Panc1 (cell line): ENCODE measurements at regions not wholly inside any gene's neighbourhood (a gene's known extent, or its start where the extent isn't known, plus 50 kb on each side); places are given as distances from the start of the nearest gene placed in this dataset.

Experiments used
- ATAC-seq: fragments of 200-7000 bp; cut with Tn5 transposase; 2 replicates; pipeline ENCODE4 v1.9.1; 2020; ENCODE audit warnings: mild to moderate bottlenecking, moderate library complexity
- BruUV-seq: library from RNA; stranded (reverse); fragments of 400-500 nt; replicated peaks from 2 replicates; lab custom pipeline; 2021; lab: Mats Ljungman, UMichigan
- CTCF ChIA-PET: fragments of 300-600 bp; sonication (Branson Sonifier 250); formaldehyde crosslinking; loops from one replicate; lab custom pipeline; 2022; ENCODE audit warnings: antibody characterized with exemption; lab: Charles Lee
- POLR2A ChIA-PET: fragments of 300-600 bp; sonication (Branson Sonifier 250); formaldehyde crosslinking; loops from one replicate; lab custom pipeline; 2022; ENCODE audit warnings: antibody characterized with exemption; lab: Charles Lee
- DNase-seq: peaks from one replicate; pipeline ENCODE4 v3.0.0-alpha.2; 2010; ENCODE audit warnings: low read depth, low spot score
- H3K27ac ChIP-seq: 2 replicates; pipeline ENCODE4 v1.5.1; 2011; ENCODE audit warnings: mild to moderate bottlenecking, low read length, inconsistent platforms
- H3K27me3 ChIP-seq: fragments of 200-500 bp; sonication (Bioruptor generic); 2 replicates; pipeline ENCODE4 v1.6.0; 2014; ENCODE audit warnings: low read length, inconsistent platforms; ENCODE audit not compliant: control insufficient read depth, insufficient read depth
- H3K36me3 ChIP-seq: fragments of 200-500 bp; sonication (Bioruptor generic); 2 replicates; pipeline ENCODE4 v1.5.1; 2014; ENCODE audit warnings: inconsistent platforms, mild to moderate bottlenecking, low read length, moderate library complexity; ENCODE audit not compliant: control insufficient read depth, insufficient read depth
- H3K4me1 ChIP-seq: 2 replicates; pipeline ENCODE4 v1.5.1; 2011; ENCODE audit warnings: inconsistent platforms, mild to moderate bottlenecking, low read length, moderate library complexity; ENCODE audit not compliant: control insufficient read depth, insufficient read depth
- H3K4me3 ChIP-seq, 2 experiments: 2 replicates each; pipeline ENCODE4 v1.5.1; 2011 to 2012; ENCODE audit warnings: low read depth in 2 of 2, low read length in 2 of 2, mild to moderate bottlenecking in 2 of 2, inconsistent platforms in 1 of 2, moderate library complexity in 1 of 2
- H3K9me3 ChIP-seq: fragments of 200-500 bp; sonication (Bioruptor generic); 2 replicates; pipeline ENCODE4 v1.5.1; 2014; ENCODE audit warnings: low read depth, mild to moderate bottlenecking, inconsistent platforms, low read length, moderate library complexity; ENCODE audit not compliant: control insufficient read depth, insufficient read depth
- POLR2AphosphoS5 ChIP-seq: IDR thresholded peaks from 2 replicates; pipeline ENCODE4 v1.6.1; 2012; ENCODE audit warnings: mild to moderate bottlenecking, low read depth, low read length, moderate library complexity
- REST ChIP-seq, 2 experiments: IDR thresholded peaks; 2 replicates each; pipeline ENCODE4 v1.6.1; 2011 to 2012; ENCODE audit warnings: low read depth in 2 of 2, control low read depth in 1 of 2, low read length in 1 of 2, mild to moderate bottlenecking in 1 of 2, moderate library complexity in 1 of 2; ENCODE audit not compliant: insufficient read depth in 1 of 2
- SIN3A ChIP-seq: IDR thresholded peaks from 2 replicates; pipeline ENCODE4 v1.6.1; 2012; ENCODE audit warnings: low read depth, mild to moderate bottlenecking, low read length, moderate library complexity, borderline replicate concordance; ENCODE audit not compliant: insufficient read depth
- TCF7L2 ChIP-seq: IDR thresholded peaks from 2 replicates; pipeline ENCODE4 v1.6.1; 2011; ENCODE audit warnings: mild to moderate bottlenecking, low read depth, low read length, inconsistent platforms
- in situ Hi-C: cut with HindIII; loops from 2 replicates; pipeline ENCODE4 v1.10.0; 2016; ENCODE audit warnings: low sequenced_read_pairs, low pct_unique_long_range_greater_than_20kb
- intact Hi-C: fragments of 100-400 bp; cut with micrococcal nuclease; formaldehyde crosslinking; loops from one replicate; pipeline ENCODE4 v1.10.0; 2022; ENCODE audit not compliant: unreplicated experiment
- TF ChIP-seq, protein P1 (sequence below): fragments of 450-650 bp; IDR thresholded peaks from 2 replicates; pipeline ENCODE4 v1.5.1; 2017; ENCODE audit warnings: mild to moderate bottlenecking

DNA sequence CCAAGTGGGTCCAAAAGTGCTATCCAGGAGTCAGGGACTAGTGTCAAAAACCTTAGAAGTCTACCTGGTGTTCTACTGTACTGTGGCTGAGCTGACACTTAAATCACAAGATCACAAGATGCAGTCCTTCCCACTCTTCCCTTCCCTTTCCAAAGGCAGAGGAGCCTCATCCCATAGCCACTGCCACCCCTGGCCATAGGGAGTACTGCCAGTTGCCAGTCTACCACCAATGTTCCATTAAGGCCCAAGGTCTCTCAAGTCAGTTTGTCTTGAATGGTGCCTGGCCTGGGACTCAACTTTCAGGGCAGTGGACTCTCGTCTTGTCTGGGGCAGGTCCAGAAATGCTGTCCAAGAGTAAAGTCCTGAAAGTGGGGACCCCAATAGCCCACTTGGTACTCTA lies 585.6 kb downstream of the NUP35 start:
- no peak for ATAC-seq
- no TSS peak for BruUV-seq
- H3K4me3 ChIP-seq = no peak overlapping the region
- no peak overlapping the region for H3K27ac ChIP-seq
- H3K27me3 ChIP-seq = no peaks in the 10 kb centered on the region
- DNase-seq = no peak
- TF ChIP-seq, protein P1, sequence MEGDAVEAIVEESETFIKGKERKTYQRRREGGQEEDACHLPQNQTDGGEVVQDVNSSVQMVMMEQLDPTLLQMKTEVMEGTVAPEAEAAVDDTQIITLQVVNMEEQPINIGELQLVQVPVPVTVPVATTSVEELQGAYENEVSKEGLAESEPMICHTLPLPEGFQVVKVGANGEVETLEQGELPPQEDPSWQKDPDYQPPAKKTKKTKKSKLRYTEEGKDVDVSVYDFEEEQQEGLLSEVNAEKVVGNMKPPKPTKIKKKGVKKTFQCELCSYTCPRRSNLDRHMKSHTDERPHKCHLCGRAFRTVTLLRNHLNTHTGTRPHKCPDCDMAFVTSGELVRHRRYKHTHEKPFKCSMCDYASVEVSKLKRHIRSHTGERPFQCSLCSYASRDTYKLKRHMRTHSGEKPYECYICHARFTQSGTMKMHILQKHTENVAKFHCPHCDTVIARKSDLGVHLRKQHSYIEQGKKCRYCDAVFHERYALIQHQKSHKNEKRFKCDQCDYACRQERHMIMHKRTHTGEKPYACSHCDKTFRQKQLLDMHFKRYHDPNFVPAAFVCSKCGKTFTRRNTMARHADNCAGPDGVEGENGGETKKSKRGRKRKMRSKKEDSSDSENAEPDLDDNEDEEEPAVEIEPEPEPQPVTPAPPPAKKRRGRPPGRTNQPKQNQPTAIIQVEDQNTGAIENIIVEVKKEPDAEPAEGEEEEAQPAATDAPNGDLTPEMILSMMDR = no peak
- TF ChIP-seq REST (IDR thresholded peaks at IDR 0.05; ENCODE audit: insufficient read depth in 1 of 2, low read depth in 2 of 2, low read length in 1 of 2) (no peak), POLR2AphosphoS5 (no peak), SIN3A (no peak)
- H3K9me3 ChIP-seq = no peaks in the 10 kb centered on the region
- CTCF ChIA-PET = no interaction called here
- H3K36me3 ChIP-seq = no peaks in the 10 kb centered on the region
- in situ Hi-C loops (no loop called here), intact Hi-C loops (no loop called here)
- POLR2A ChIA-PET = no interaction called here
- H3K4me1 ChIP-seq = no peaks in the 10 kb centered on the region

DNA sequence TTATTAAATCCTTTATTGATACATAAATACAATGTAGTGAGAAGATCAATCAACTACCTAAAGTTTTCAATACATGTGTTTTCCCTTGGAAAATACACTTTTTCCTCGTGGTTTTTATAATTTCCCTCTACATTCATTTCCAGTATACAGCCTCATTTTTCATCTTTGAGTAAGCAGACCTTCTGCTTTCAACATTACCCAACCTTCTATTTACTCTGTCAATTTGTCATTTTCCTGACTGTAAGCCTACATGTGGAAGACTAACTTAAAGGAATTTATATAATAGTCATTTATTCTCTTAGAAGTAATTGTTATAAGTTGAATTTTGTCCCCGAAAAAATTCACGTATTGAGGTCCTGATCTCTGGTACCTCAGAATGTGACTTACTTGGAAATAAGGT lies 594.0 kb downstream of the NUP35 start:
- intact Hi-C loops = no loop called here
- H3K9me3 ChIP-seq = no peaks in the 10 kb centered on the region
- ATAC-seq (no peak), DNase-seq (no peak)
- in situ Hi-C loops = no loop called here
- H3K27ac ChIP-seq = no peak overlapping the region
- no peaks in the 10 kb centered on the region for H3K36me3 ChIP-seq
- H3K27me3 ChIP-seq = no peaks in the 10 kb centered on the region
- POLR2A ChIA-PET = no interaction called here
- no peak overlapping the region for H3K4me3 ChIP-seq
- no peaks in the 10 kb centered on the region for H3K4me1 ChIP-seq
- TF ChIP-seq, protein P1 = no peak
- TF ChIP-seq REST (IDR thresholded peaks at IDR 0.05; ENCODE audit: insufficient read depth in 1 of 2, low read depth in 2 of 2, low read length in 1 of 2) = no peak
- TF ChIP-seq SIN3A = no peak
- TF ChIP-seq TCF7L2 = no peak
- BruUV-seq = no TSS peak
- CTCF ChIA-PET = no interaction called here
